MM.1S (cell line): ENCODE measurements at regions not wholly inside any gene's neighbourhood (a gene's known extent, or its start where the extent isn't known, plus 50 kb on each side); places are given as distances from the start of the nearest gene placed in this dataset.

Experiments
- DNase-seq: peaks from one replicate; pipeline ENCODE4 v3.0.0-alpha.2; 2015
- H2AFZ ChIP-seq: fragments of 300-600 bp; sonication (generic); 2 replicates; pipeline ENCODE4 v1.6.0; 2016; ENCODE audit warnings: antibody characterized with exemption, low read length
- H3F3A ChIP-seq: fragments of 300-600 bp; sonication (generic); 2 replicates; pipeline ENCODE4 v1.6.1; 2016; ENCODE audit warnings: mild to moderate bottlenecking, antibody characterized with exemption, low read length, moderate library complexity, mixed read lengths; ENCODE audit not compliant: insufficient read depth
- H3K27ac ChIP-seq: fragments of 300-600 bp; sonication (generic); 2 replicates; pipeline ENCODE4 v1.5.1; 2016; ENCODE audit warnings: mild to moderate bottlenecking, low read length
- H3K27me3 ChIP-seq: fragments of 300-600 bp; sonication (generic); replicated peaks from 2 replicates; pipeline ENCODE4 v1.6.0; 2016; ENCODE audit warnings: low read length; ENCODE audit not compliant: insufficient read depth
- H3K36me3 ChIP-seq: fragments of 300-600 bp; sonication (generic); replicated peaks from 2 replicates; pipeline ENCODE4 v1.6.1; 2016; ENCODE audit warnings: mild to moderate bottlenecking, low read length, mixed read lengths; ENCODE audit not compliant: insufficient read depth
- H3K4me1 ChIP-seq: fragments of 300-600 bp; sonication (generic); 2 replicates; pipeline ENCODE4 v1.6.1; 2016; ENCODE audit warnings: low read length, mixed read lengths
- H3K4me2 ChIP-seq: fragments of 300-600 bp; sonication (generic); 2 replicates; pipeline ENCODE4 v1.6.0; 2016; ENCODE audit warnings: low read depth, low read length
- H3K4me3 ChIP-seq: fragments of 300-600 bp; sonication (generic); 2 replicates; pipeline ENCODE4 v1.5.1; 2016; ENCODE audit warnings: low read length, mixed read lengths
- H3K79me2 ChIP-seq: fragments of 300-600 bp; sonication (generic); 2 replicates; pipeline ENCODE4 v1.6.1; 2016; ENCODE audit warnings: mixed run types, low read length, mixed read lengths
- H3K9ac ChIP-seq: fragments of 300-600 bp; sonication (generic); 2 replicates; pipeline ENCODE4 v1.6.1; 2016; ENCODE audit warnings: low read length, mixed read lengths
- H3K9me2 ChIP-seq: fragments of 300-600 bp; sonication (generic); replicated peaks from 2 replicates; pipeline ENCODE4 v1.6.1; 2016; ENCODE audit warnings: mild to moderate bottlenecking, low read length, mixed read lengths; ENCODE audit not compliant: insufficient read depth
- H3K9me3 ChIP-seq: fragments of 300-600 bp; sonication (generic); replicated peaks from 2 replicates; pipeline ENCODE4 v1.6.1; 2016; ENCODE audit warnings: mild to moderate bottlenecking, low read length, mixed read lengths; ENCODE audit not compliant: insufficient read depth
- H4K20me1 ChIP-seq: fragments of 300-600 bp; sonication (generic); 2 replicates; pipeline ENCODE4 v1.6.1; 2016; ENCODE audit warnings: mild to moderate bottlenecking, low read length, moderate library complexity, mixed read lengths; ENCODE audit not compliant: insufficient read depth
- EZH2 ChIP-seq: fragments of 300-600 bp; sonication (generic); optimal IDR thresholded peaks from 2 replicates; pipeline ENCODE3; 2017; ENCODE audit warnings: low read depth, mild to moderate bottlenecking, antibody characterized with exemption, low read length, mixed read lengths
- EZH2phosphoT487 ChIP-seq: fragments of 300-600 bp; sonication (generic); IDR thresholded peaks from 2 replicates; pipeline ENCODE4 v1.6.1; 2018; ENCODE audit warnings: antibody characterized with exemption, low read length
- TF ChIP-seq, protein P1 (sequence below): fragments of 300-600 bp; sonication (generic); IDR thresholded peaks from 2 replicates; pipeline ENCODE4 v1.5.1; 2016; ENCODE audit warnings: antibody characterized with exemption, low read length, mixed read lengths

- H3K4me3 ChIP-seq, result no peak overlapping the region
- H3F3A ChIP-seq, result no peaks in the 10 kb centered on the region
- no peak overlapping the region for H3K9ac ChIP-seq
- DNase-seq, result no peak
- no peak for TF ChIP-seq EZH2phosphoT487
- no peak for TF ChIP-seq EZH2
- TF ChIP-seq, protein P1, sequence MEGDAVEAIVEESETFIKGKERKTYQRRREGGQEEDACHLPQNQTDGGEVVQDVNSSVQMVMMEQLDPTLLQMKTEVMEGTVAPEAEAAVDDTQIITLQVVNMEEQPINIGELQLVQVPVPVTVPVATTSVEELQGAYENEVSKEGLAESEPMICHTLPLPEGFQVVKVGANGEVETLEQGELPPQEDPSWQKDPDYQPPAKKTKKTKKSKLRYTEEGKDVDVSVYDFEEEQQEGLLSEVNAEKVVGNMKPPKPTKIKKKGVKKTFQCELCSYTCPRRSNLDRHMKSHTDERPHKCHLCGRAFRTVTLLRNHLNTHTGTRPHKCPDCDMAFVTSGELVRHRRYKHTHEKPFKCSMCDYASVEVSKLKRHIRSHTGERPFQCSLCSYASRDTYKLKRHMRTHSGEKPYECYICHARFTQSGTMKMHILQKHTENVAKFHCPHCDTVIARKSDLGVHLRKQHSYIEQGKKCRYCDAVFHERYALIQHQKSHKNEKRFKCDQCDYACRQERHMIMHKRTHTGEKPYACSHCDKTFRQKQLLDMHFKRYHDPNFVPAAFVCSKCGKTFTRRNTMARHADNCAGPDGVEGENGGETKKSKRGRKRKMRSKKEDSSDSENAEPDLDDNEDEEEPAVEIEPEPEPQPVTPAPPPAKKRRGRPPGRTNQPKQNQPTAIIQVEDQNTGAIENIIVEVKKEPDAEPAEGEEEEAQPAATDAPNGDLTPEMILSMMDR, result no peak
- no peak overlapping the region for H3K27ac ChIP-seq
- no peak overlapping the region for H3K4me2 ChIP-seq
- H3K36me3 ChIP-seq, result no peaks in the 10 kb centered on the region
- no peaks in the 10 kb centered on the region for H4K20me1 ChIP-seq
- no peaks in the 10 kb centered on the region for H3K27me3 ChIP-seq
- H3K79me2 ChIP-seq, result no peaks in the 10 kb centered on the region
- no peaks in the 10 kb centered on the region for H3K9me2 ChIP-seq
- no peaks in the 10 kb centered on the region for H3K9me3 ChIP-seq
- no peaks in the 10 kb centered on the region for H3K4me1 ChIP-seq
- no peak overlapping the region for H2AFZ ChIP-seq
These were observed 802.4 kb downstream of the TFAP2A start for GRCh38 chr6:9612489-9612888.

DNA sequence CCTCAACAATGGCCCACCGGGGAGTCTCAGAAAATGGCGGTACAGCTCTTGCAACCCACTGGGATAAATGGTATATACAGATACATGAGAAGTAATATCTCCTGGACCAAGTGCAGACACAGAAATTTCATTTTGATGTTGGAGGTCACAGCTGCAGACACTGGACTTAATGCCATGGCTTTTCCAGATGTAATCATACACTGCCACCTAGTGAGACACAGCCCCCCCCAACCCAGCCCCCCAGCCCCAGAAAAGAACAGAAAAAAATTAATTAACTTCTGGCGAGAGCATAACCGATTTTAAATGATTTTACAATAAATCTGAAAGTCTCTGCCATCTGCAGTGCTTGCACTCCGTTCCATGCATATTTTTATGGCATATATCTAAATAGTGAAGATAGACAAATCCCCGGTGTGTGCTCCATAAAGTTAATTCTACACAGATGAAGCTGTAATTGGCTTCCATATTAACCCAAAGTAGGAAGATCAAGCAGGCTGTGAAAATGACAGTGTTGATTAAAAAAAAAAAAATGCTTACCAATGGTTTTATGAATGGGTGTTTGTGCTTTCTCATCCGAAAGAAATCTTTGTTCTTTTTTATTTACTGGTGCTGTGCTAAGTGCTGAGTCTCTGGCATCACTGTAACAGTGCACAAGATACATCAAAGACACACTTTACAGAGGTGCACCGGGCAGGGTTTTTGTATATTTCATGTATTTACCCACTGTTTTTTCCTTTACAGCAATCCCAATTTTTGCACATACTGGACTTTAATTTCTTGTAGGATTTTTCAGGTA, 804.1 kb downstream of the TFAP2A start:
- Histone ChIP-seq H3K9me2 (no peaks in the 10 kb centered on the region), H3K4me2 (no peak overlapping the region), H3K9ac (no peak overlapping the region), H3K4me1 (no peaks in the 10 kb centered on the region), H3K79me2 (no peaks in the 10 kb centered on the region), H3K27me3 (no peaks in the 10 kb centered on the region), H3K4me3 (no peak overlapping the region), H3K9me3 (no peaks in the 10 kb centered on the region), H3K27ac (no peak overlapping the region), H4K20me1 (no peaks in the 10 kb centered on the region), H3F3A (no peaks in the 10 kb centered on the region), H3K36me3 (no peaks in the 10 kb centered on the region), H2AFZ (no peak overlapping the region)
- TF ChIP-seq EZH2 (no peak), EZH2phosphoT487 (no peak)
- no peak for DNase-seq

DNA sequence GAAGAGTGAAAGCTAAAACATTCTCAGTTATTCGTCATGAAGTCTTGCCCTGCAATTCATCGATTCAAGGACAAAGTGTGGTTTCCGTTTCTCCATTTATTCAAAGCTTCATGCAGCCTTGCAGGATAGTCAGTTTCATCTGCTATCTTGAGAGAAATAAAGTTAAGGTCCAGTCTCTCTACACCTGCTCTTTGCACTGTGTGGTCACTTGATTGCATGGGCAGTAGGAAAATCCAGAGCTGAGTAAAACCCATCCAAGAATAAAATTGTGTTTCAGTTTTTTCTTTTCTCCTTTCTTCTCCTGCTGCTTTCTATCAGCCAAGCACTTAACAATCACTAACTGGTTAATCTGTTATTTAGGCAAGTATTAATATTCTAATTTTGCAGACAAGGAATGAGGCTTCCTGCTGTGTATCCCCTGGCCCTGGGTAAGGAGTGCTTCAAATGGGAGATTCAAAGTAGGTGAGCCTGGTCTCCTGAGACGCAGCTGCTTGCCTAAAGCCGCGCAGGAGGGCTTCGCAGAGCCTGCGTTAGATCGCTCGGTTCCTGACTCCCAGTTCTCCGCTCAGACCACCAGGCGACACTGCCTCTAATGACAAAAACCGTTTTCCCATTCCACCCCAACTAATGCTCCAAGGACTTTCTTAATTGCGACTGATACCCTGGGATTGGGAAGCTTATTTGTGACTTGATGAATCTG, 808.3 kb downstream of the TFAP2A start:
- no peaks in the 10 kb centered on the region for H3K36me3 ChIP-seq
- H3F3A ChIP-seq, result no peaks in the 10 kb centered on the region
- TF ChIP-seq, protein P1, result no peak
- no peak for TF ChIP-seq EZH2
- TF ChIP-seq EZH2phosphoT487, result no peak
- no peak overlapping the region for H3K4me3 ChIP-seq
- no peak overlapping the region for H3K9ac ChIP-seq
- no peak for DNase-seq
- no peaks in the 10 kb centered on the region for H4K20me1 ChIP-seq
- H3K4me2 ChIP-seq, result no peak overlapping the region
- no peaks in the 10 kb centered on the region for H3K9me2 ChIP-seq
- H3K27me3 ChIP-seq, result no peaks in the 10 kb centered on the region
- no peak overlapping the region for H3K27ac ChIP-seq
- no peak overlapping the region for H2AFZ ChIP-seq
- no peaks in the 10 kb centered on the region for H3K79me2 ChIP-seq
- H3K9me3 ChIP-seq, result no peaks in the 10 kb centered on the region
- H3K4me1 ChIP-seq, result no peaks in the 10 kb centered on the region

DNA sequence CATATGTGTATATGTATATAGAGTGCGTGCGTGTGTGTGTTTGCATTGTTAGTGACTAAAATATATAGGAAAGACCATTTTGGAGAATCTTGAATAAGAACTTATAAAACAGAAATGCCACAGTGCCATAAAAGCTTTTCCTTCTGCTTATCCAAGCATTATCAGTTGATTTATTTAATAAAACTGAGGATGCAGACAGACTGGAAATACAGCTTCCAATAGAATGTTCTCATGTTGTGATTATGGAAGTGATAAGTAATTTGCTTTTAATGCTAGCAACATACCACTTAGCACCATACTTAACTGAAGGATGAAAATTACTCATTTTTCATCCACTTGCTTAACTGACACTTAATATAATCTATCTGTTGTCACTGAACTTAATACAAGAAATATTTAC, 820.1 kb downstream of the TFAP2A start:
- no peak overlapping the region for H3K27ac ChIP-seq
- no peaks in the 10 kb centered on the region for H4K20me1 ChIP-seq
- H3K27me3 ChIP-seq, result no peaks in the 10 kb centered on the region
- no peaks in the 10 kb centered on the region for H3F3A ChIP-seq
- TF ChIP-seq EZH2 (no peak), EZH2phosphoT487 (no peak)
- TF ChIP-seq, protein P1, result no peak
- H2AFZ ChIP-seq, result no peak overlapping the region
- no peaks in the 10 kb centered on the region for H3K36me3 ChIP-seq
- H3K9ac ChIP-seq, result no peak overlapping the region
- no peak overlapping the region for H3K4me2 ChIP-seq
- no peak overlapping the region for H3K4me3 ChIP-seq
- no peaks in the 10 kb centered on the region for H3K9me3 ChIP-seq
- H3K4me1 ChIP-seq, result no peaks in the 10 kb centered on the region
- no peaks in the 10 kb centered on the region for H3K9me2 ChIP-seq
- H3K79me2 ChIP-seq, result no peaks in the 10 kb centered on the region
- DNase-seq, result no peak
